Heart right ventricle (tissue), 16 donors: ENCODE measurements at regions not wholly inside any gene's neighbourhood (a gene's known extent, or its start where the extent isn't known, plus 50 kb on each side); places are given as distances from the start of the nearest gene placed in this dataset.

Experiments
- ATAC-seq, 8 donors: fragments of 200-7000 bp; cut with Tn5 transposase; one replicate each; pipeline ENCODE4 v1.9.1; 2020; ENCODE audit warnings: mild to moderate bottlenecking in 8 of 8, moderate library complexity in 8 of 8, moderate number of reproducible peaks in 1 of 8
- DNase-seq, 2 donors: peaks; one replicate each; pipeline ENCODE4 v3.0.0-alpha.2; 2020
- H3K27ac ChIP-seq, 10 donors: fragments of 200-600 bp; sonication (generic) in 2 of 10; one replicate each; pipeline versions ENCODE4 v1.5.0 to v1.8.0; 2020 to 2022; ENCODE audit warnings: mild to moderate bottlenecking in 3 of 10
- H3K27me3 ChIP-seq, 7 donors: fragments of 200-600 bp; one replicate each; pipeline ENCODE4 v1.8.0; 2021 to 2022; ENCODE audit warnings: mild to moderate bottlenecking in 2 of 7
- H3K36me3 ChIP-seq, 9 donors: fragments of 200-600 bp; sonication (generic) in 1 of 9; one replicate each; pipeline versions ENCODE4 v1.5.0 to v1.8.0; 2020 to 2022; ENCODE audit warnings: mild to moderate bottlenecking in 2 of 9
- H3K4me1 ChIP-seq, 9 donors: fragments of 200-600 bp; sonication (generic) in 1 of 9; one replicate each; pipeline versions ENCODE4 v1.5.0 to v1.8.0; 2020 to 2022; ENCODE audit warnings: mild to moderate bottlenecking in 4 of 9
- H3K4me3 ChIP-seq, 10 donors: fragments of 200-600 bp; sonication (generic) in 2 of 10; one replicate each; pipeline versions ENCODE4 v1.5.0 to v1.8.0; 2020 to 2022; ENCODE audit warnings: mild to moderate bottlenecking in 7 of 10, moderate library complexity in 2 of 10
- H3K9me3 ChIP-seq, 11 donors: fragments of 200-600 bp in 10 of 11; sonication (generic) in 2 of 11; one replicate each; pipeline versions ENCODE4 v1.5.0 to v1.8.0; 2013 to 2022; ENCODE audit warnings: mild to moderate bottlenecking in 2 of 11, control low read depth in 1 of 11, moderate library complexity in 1 of 11
- WGBS, 2 donors: extraction: QIAGEN DNeasy Blood & Tissue Kit; methylation state at CpG; one replicate each; pipeline ENCODE4 v1.1.7; 2013; ENCODE audit warnings: inconsistent platforms in 1 of 2; 5-methylcytosine and 5-hydroxymethylcytosine counted together
- intact Hi-C, 10 donors: fragments of 100-400 bp; cut with DNase I; formaldehyde crosslinking; loops; one replicate each; pipeline versions ENCODE4 v1.11.1 to v1.14.2; 2022
- TF ChIP-seq, protein P1 (sequence below), 9 donors: fragments of 200-600 bp; sonication (generic) in 2 of 9; IDR thresholded peaks; one replicate each; pipeline versions ENCODE4 v1.5.0 to v1.8.0; 2021 to 2022; ENCODE audit warnings: antibody characterized with exemption in 9 of 9, mild to moderate bottlenecking in 5 of 9, moderate library complexity in 1 of 9
- donor health status: Arrhythmogenic right ventricular cardiomyopathy.
- donor health status: ischemic (EF 13 %, LVEDD 7.1; RV severe dilation, severe dysfunction).
- donor health status: healthy with polysubstance abuse.
- donor health status: DM: no; HTN: yes; CAD: no.
- donor health status: DM: no; HTN: no; CAD: no.
- donor health status: ischemic (EF 25% LVEDD 6.9; RV normal size, moderate dysfunction).
- donor health status: ischemic (EF 25% LVEDD 5.7; RV mildly dilated, moderate dysfunction).
- donor health status: healthy.
- donor health status: DM: yes; HTN: yes; CAD: no.
- donor health status: Ischemic cardiomyopathy.
- donor health status: ischemic (EF 35%, LVEDD 5.7; RV mildly dilated, moderate dysfunction).
- donor health status: nonischemic (EF 11% LVEDD 7.7; RV severe dilation, severe dysfunction).
- donor health status: DM: yes; HTN: yes; CAD: no.
- donor health status: PGD.
- donor health status: ischemic (EF 29% LVEDD 5.4; RV normal size, mild dysfunction).
- donor health status: nonischemic (EF 23%, LVEDD 6.1; RV moderate dilation, normal function).

- H3K4me3 ChIP-seq, result no peak overlapping the region
- DNase-seq, result no peak
Observed at GRCh38 chr4:125787707-125788106, 473.0 kb downstream of the FAT4 start.

GRCh38 chr4:125789023-125789422 lies 474.3 kb downstream of the FAT4 start:
- no peak for ATAC-seq
- TF ChIP-seq, protein P1, sequence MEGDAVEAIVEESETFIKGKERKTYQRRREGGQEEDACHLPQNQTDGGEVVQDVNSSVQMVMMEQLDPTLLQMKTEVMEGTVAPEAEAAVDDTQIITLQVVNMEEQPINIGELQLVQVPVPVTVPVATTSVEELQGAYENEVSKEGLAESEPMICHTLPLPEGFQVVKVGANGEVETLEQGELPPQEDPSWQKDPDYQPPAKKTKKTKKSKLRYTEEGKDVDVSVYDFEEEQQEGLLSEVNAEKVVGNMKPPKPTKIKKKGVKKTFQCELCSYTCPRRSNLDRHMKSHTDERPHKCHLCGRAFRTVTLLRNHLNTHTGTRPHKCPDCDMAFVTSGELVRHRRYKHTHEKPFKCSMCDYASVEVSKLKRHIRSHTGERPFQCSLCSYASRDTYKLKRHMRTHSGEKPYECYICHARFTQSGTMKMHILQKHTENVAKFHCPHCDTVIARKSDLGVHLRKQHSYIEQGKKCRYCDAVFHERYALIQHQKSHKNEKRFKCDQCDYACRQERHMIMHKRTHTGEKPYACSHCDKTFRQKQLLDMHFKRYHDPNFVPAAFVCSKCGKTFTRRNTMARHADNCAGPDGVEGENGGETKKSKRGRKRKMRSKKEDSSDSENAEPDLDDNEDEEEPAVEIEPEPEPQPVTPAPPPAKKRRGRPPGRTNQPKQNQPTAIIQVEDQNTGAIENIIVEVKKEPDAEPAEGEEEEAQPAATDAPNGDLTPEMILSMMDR (IDR thresholded peaks at IDR 0.05), result no peak
- H3K4me3 ChIP-seq, result no peak overlapping the region
- no peak overlapping the region for H3K27ac ChIP-seq
- DNase-seq, result no peak
- no peaks in the 10 kb centered on the region for H3K9me3 ChIP-seq
- no peaks in the 10 kb centered on the region for H3K4me1 ChIP-seq
- intact Hi-C loops, result no loop called here
- H3K27me3 ChIP-seq, result no peaks in the 10 kb centered on the region
- no peaks in the 10 kb centered on the region for H3K36me3 ChIP-seq

More at GRCh38 chr4:125787707-125788106, 473.0 kb downstream of the FAT4 start:
- intact Hi-C loops, result no loop called here
- H3K9me3 ChIP-seq, result no peaks in the 10 kb centered on the region
- TF ChIP-seq, protein P1 (IDR thresholded peaks at IDR 0.05), result no peak
- no peaks in the 10 kb centered on the region for H3K4me1 ChIP-seq
- no peaks in the 10 kb centered on the region for H3K27me3 ChIP-seq
- no peaks in the 10 kb centered on the region for H3K36me3 ChIP-seq
- ATAC-seq, result no peak
- no peak overlapping the region for H3K27ac ChIP-seq

DNA sequence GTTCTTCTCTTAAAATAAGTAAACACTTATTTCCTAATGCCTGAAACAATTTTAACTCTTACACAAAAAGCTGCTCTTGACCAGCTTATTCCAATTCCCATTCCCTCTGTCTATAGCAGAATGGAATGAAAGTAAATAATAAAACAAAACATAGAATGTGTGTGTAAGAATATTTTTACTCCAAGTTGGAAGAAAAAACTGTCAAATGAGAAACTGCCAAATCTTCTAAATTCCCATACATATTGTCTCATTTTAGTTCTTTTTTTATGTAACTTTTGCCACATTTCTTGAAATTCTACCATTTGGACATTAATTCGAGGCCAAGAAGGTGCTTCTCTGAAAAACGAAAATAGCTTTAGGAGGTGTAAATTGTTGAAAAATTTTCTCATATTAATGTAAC lies 477.1 kb downstream of the FAT4 start:
- Histone ChIP-seq H3K27ac (no peak overlapping the region), H3K27me3 (no peaks in the 10 kb centered on the region), H3K36me3 (no peaks in the 10 kb centered on the region), H3K9me3 (no peaks in the 10 kb centered on the region), H3K4me1 (no peaks in the 10 kb centered on the region), H3K4me3 (no peak overlapping the region)
- intact Hi-C loops, result no loop called here
- DNase-seq, result no peak
- ATAC-seq, result no peak
- TF ChIP-seq, protein P1 (IDR thresholded peaks at IDR 0.05), result no peak
- WGBS, 2 donors, result 92 to 98% methylated on average over 2 of the region's 2 CpGs

DNA sequence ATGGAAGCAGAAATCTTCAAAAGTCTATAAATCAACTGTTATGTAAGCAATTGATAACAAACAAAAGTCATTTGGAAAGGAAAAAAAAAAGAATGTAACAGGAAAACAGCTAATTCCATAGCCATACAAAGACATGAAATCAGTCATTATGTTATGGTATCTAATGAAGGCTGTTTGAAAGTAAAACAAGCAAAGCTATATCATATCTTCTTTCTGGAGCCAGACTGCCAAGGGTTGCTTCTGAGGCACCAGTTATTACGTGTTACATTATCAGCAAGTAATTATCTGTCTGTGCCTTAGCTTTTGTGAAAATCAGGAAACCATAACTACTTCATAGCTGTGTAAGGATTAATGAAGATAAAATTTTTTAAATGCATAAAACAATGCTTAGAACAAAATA lies 480.2 kb downstream of the FAT4 start:
- ATAC-seq, result no peak
- 57 to 70% methylated on average over 1 of the region's 1 CpG for WGBS, 2 donors

More for the DNA sequence above, 480.2 kb downstream of the FAT4 start:
- no peaks in the 10 kb centered on the region for H3K36me3 ChIP-seq
- DNase-seq, result no peak
- no peak overlapping the region for H3K4me3 ChIP-seq
- H3K4me1 ChIP-seq, result no peaks in the 10 kb centered on the region
- H3K27me3 ChIP-seq, result no peaks in the 10 kb centered on the region
- no peaks in the 10 kb centered on the region for H3K9me3 ChIP-seq
- H3K27ac ChIP-seq, result no peak overlapping the region
- TF ChIP-seq, protein P1 (IDR thresholded peaks at IDR 0.05), result no peak
- intact Hi-C loops, result no loop called here
